DND-41 (cell line): ENCODE measurements at regions not wholly inside any gene's neighbourhood (a gene's known extent, or its start where the extent isn't known, plus 50 kb on each side); places are given as distances from the start of the nearest gene placed in this dataset.

Experiments used
- CTCF ChIP-seq: IDR thresholded peaks from 2 replicates; pipeline ENCODE4 v1.5.1; 2012; ENCODE audit warnings: borderline replicate concordance, low read length, moderate library complexity, mild to moderate bottlenecking; ENCODE audit not compliant: poor library complexity, severe bottlenecking; ENCODE audit errors: extremely low read depth
- EZH2 ChIP-seq: IDR thresholded peaks from 3 replicates; pipeline ENCODE4 v1.6.1; 2012; ENCODE audit warnings: borderline replicate concordance, low read depth, mild to moderate bottlenecking, moderate library complexity, low read length, inconsistent platforms; ENCODE audit not compliant: severe bottlenecking

GRCh38 chr5:4947893-4948536 lies 192.1 kb upstream of the ADAMTS16 start:
- TF ChIP-seq CTCF (no peak), EZH2 (no peak)
